ENCODE measurements at regions not wholly inside any gene's neighbourhood (a gene's known extent, or its start where the extent isn't known, plus 50 kb on each side); places are given as distances from the start of the nearest gene placed in this dataset.
"Not testable (repeated sequence)": the region's sequence is repeated elsewhere in the genome, so short reads cannot be mapped to it uniquely, and the experiment has no call there.

DNA sequence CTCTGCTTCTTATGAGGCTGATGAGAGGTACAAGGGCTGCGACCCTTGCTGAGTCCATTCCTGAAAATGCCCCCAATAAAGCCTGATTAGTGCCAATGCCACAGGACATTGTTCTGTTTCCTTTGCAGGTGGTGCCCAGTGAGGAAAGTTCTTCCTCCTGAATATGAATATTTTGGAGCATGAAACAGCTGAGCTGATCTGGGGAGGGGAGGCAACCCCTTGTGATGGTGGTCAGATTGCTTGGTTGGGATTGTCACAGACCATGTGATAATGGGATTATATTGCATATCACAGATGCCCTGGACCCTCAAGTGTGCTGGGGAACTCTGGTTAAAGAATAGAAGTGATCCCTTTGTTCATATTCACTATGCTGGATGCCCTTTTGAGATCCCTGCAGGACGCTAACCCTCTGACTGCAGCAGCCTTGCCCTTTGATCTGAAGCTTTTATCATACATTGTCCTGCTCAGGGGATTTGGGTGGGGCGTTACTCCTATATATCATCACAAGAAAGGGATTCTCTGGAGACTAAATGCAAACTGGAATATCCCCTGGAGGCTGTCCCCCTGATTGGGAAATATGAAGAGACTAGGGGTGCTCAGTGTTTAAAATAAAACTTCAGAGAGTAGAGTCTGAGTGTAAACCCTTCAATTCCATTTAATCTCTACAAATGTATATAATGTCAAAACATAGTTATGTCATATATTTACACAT lies 76.9 kb upstream of the TOP3B start:
- no peak for DNase-seq (ENCODE audit: low spot score)

DNA sequence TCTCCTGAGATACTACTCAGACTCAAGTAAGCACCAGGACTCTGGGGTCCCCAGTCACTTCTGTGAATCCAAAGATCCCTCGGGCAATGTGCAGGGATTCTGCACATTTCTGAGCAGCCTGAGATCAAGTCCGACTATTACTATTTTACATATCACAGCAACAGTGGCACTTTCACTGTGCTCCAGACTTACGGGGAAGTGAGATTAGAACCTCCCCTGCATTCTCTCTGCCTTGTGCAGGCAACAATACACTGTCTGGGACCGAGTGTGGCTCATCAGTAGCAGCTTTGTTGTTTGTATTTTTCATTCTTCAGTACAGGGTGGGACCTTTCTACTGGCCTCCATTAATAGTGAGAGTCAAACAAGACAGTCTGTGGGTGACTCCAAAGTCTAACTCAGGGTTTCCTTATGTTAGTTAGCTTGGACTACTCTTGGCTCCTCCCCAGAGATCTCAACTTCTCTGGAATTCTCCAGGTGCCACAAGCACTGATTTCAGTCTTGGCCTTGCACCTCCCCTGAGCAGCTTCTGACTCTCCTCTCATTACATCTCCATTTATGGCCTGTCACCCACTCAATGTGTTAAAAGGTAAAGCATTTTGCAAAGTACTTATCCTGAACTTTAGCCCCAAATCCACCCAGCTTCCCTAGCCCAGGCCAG lies 76.2 kb upstream of the TOP3B start:
- DNase-seq (ENCODE audit: low spot score): no peak

DNA sequence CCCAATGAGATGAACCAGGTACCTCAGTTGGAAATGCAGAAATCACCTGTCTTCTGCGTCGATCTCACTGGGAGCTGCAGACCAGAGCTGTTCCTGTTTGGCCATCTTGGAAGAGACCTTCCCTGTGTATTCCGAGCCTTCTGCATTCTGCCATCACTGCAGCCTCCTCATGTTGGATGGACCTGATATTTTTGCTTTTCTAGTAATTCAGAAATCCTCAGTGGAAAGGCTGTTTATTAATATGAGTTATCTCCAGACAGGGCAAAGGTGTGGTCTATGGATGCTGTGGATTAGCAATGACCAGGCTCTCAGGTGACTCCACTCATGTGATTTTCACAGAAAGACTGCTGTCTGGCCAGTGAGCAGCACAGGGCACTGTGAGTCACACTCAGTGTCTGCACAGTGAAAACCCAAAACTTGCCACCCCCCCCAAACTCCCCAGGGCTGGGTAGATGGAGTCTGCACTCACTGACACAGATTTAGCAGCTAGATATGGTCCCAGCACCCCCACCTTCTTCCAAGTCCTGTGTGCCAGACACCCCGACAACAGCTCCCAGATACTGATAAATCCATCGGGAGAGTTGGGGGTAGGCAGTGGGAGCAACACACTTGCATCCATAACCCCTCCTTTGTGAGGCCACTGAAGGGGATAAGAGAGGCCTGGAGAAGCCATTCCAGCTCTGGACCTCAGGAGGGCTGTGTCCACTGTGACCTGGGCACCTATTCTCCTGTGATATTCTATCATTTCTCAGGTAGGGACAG lies 75.2 kb upstream of the TOP3B start:
- no peak for DNase-seq (ENCODE audit: low spot score)

DNA sequence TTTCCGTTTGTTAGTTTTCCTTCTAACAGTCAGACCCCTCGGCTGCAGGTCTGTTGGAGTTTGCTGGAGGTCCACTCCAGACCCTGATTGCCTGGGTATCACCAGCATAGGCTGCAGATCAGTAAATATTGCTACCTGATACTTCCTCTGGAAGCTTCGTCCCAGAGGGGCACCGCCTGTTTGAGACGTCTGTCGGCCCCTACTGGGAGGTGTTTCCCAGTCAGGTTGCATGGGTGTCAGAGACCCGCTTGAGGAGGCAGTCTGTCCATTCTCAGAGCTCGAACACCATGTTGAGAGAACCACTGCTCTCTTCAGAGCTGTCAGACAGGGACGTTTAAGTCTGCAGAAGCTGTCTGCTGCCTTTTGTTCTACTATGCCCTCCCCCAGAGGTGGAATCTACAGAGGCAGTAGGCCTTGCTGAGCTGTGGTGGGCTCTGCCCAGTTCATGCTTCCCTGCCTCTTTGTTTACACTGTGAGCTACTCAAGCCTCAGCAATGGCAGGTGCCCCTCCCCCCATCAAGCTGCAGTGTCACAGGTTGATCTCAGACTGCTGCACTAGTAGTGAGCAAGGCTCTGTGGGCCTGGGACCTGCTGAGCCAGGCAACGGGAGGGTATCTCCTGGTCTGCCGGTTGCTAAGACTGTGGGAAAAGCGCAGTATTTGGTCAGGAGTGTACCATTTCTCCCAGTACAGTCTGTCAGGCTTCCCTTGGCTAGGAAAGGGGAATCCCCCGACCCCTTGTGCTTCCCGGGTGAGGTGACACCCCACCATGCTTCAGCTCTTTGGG lies 74.4 kb upstream of the TOP3B start:
- DNase-seq (ENCODE audit: low spot score): not testable (repeated sequence)

DNA sequence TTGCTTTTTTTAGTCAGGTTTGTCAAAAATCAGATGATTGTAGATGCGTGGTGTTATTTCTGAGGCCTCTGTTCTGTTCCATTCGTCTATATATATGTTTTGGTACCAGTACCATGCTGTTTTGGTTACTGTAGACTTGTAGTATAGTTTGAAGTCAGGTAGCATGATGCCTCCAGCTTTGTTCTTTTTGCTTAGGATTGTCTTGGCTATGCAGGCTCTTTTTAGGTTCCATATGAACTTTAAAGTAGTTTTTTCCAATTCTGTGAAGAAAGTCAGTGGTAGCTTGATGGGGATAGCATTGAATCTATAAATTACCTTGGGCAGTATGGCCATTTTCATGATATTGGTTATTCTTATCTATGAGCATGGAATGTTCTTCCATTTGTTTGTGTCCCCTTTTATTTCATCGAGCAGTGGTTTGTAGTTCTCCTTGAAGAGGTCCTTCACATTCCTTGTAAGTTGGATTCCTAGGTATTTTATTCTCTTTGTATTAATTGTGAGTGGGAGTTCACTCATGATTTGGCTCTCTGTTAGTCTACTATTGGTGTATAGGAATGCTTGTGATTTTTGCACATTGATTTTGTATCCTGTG lies 70.1 kb upstream of the TOP3B start:
- DNase-seq (ENCODE audit: low spot score): not testable (repeated sequence)

DNA sequence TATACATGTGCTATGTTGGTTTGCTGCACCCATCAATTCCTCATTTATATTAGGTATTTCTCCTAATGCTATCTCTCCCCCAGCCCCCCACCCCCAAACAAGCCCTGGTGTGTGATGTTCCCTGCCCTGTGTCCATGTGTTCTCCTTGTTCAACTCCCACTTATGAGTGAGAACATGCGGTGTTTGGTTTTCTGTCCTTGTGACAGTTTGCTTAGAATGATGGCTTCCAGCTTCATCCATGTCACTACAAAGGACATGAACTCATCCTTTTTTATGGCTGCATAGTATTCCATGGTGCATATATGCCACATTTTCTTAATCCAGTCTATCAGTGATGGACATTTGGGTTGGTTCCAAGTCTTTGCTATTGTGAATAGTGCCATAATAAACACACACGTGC lies 68.4 kb upstream of the TOP3B start:
- not testable (repeated sequence) for DNase-seq (ENCODE audit: low spot score)

DNA sequence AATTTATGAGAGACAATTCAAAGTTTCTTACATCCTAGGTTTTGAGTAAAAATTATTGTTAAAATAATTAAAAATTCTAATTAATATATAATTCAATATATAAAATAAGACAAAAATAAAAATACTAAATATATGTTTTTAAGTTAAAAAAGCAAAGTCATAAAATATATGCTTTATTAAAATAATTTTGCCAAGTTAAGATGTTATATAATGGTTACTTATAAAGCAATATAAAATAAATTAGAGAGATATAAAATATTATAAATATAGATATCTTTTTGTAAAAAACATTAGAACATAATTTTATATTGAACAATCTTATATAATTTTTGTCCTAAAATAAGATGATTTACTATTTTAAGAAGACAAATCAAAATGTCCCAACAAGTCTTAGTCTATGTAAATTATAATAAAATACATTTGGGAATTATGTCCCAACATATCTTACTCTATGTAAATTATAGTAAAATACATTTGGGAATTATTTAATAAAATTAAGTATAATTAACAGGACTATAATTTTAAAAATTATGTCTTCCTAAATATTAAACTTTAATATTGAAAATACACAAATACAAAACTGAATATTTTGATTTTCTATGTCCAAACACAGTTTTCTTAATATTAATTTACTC lies 67.7 kb upstream of the TOP3B start:
- no peak for DNase-seq (ENCODE audit: low spot score)

DNA sequence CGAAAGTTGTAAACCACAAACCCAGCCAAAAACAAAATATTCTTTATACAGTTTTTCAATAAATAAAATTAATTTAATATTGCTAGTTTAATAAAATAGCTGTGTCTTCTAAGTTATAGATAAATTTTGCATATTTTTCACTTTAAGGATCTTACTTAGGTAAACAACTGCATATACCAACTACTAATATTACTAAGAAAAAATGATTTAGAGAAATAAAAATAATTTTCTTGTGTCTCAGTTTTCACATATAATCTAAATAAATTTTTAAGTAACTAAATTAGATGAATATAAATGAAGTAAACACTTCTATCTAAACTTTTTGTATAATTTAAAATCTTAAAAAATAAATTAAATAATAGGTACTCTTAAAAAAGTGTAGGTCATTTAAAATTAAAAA lies 67.1 kb upstream of the TOP3B start:
- no peak for DNase-seq (ENCODE audit: low spot score)

DNA sequence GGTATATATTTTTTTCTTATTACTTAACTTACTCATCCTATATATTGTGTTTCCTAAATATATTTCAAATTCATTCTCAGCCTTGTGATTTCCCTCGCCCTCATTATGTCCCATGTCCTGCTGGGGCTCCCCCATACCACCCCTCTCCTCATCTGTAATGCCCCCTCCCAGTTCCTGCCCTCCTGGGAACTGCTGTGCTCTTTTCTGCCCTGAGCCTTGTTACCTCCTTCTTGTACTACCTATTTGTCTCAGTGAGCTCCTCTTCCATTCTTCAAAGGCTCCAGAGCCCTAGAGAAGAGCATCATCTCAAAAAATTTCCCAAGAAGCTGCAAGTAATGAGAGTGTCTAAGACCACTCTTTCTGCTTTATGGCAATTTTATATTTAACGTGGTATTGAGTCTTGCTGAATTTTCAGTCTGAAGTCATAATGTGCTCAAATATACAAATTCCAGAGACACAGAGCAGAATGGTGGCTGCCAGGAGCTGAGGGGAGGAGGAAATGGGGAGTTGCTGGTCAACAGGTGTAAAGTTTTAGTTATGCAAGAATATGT lies 66.5 kb upstream of the TOP3B start:
- DNase-seq (ENCODE audit: low spot score): no peak

DNA sequence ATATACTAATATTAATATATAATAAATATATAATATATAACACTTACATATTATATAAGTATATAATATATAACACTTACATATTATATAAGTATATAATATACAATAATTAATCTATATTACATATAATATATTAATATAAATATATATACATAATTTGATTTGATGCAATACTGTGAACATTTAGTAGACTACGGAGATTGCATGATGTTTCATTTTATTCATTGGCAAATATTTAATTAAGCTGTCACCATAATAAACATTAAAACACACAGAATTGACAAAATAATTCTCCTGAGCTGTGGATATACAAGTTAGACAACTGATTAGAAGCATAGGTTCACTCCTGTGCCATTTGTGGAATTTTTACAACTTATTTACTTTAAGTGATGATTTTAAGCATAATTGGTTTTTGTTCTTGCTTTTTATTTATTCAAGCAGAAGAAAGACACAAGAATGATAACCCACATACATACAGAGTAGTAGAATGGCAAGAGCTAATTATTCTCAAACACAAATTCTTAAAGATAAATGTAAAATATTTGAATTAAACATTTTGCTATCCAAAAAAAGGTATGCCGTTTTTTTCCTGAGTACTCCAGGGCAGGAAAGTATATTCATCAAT lies 65.8 kb upstream of the TOP3B start:
- no peak for DNase-seq (ENCODE audit: low spot score)

DNA sequence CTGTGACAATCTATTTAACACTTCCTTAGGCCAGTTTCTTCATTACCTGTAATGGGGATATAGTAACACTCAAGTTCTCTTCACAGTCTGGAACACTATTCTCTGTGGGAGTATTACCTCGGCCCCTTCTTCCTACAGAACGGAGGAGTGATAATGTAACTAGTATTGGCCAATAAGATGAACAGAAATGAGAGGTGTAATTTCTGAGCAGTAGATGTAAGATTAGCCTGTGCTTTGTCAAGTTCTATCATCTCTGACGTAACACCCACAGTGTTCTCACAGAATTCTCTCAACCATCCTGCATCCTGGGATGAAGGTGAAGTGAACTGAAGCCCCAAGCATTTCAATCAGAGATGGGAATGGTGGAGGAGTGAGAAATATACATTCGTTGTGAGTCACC lies 65.2 kb upstream of the TOP3B start:
- no peak for DNase-seq (ENCODE audit: low spot score)

DNA sequence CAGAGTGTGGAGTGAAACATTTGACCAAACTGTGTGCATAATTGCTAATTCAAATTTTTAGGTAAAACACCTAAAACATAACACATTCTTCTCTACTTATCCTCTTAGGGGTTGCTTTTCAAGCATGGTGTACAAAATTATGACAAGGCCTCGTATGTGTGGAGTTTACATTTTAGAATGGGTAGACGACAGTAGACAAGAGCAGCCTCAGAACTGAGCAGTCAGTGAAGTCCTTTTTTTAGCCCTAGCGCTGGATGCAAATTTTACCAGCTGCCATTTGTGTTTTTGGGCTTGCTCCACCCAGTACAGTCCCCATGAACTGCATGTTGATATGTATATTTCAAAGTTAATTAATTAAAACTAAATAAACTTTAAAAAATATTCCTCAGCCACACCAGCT lies 64.7 kb upstream of the TOP3B start:
- DNase-seq (ENCODE audit: low spot score): no peak

DNA sequence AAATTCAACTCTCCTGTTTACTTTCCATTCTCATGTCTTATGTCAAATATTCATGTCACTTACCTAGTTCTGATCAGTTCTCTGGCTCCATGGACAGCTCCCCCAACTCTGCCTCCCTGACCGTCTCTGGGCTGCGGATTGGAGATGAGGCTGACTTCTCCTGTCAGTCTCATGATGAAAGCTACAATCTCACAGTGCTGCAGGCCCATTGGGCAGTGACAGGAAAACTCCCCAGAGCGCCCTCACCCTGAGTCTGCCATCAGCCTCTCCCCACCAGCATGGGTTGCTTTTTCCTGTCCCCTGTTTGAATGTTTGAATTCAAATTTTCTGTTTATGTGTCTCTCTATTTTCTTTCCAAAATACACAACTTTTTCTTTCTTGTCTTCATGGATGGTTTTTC lies 63.8 kb upstream of the TOP3B start:
- no peak for DNase-seq (ENCODE audit: low spot score)

DNA sequence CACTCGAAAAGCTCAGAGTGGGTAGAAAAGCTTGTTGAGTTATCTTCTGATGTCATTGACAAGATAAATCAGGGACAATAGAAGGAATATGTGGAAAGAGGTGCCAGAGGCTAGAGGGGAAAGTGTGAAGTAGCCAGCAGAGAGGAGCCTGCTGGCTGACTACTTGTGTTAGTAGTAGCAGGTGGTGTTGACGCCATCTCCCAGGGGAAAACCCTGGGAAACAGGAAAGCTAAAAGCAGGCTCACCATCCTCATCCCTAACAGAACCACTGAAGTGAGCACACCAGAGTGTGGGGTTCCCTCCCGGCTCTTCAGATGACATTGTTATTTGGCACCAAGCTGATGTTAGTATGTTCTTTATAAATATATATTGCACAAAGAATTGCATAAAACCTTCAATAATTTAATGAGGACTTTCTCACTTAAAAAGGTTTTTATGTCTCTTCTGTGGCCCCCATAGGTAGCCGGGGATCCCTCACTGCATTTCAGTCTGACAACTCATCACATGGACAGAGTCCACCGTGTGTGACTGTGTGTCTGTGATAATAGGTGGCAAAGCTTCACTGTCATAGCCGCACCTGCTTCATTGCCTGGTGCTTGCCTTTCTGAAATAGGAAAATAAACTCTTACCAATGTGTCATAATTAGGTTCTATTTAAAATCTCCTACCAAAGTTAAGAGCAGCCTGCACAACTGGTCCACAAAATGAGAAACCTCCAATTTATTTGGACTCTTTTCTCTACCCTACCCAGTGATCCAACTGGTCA lies 63.2 kb upstream of the TOP3B start:
- DNase-seq (ENCODE audit: low spot score): no peak

DNA sequence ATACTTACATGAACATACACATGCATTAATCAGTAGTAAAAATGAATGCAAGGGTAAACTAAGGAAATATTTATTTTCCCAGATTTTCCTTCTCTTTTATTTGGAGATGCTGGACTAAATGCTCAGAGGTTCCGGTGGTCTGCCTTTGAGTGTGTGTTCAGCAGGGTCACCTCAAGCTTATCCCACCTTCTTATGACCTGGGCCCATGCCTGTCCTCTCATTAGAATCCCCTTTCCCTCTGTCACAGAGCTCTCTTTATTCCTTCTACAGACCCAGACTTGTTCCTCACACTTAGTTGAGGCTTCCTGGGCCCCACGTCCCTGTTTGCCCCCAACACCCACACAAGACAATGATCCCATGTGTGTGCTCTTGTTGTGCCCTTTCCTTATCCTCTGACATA lies 61.6 kb upstream of the TOP3B start:
- DNase-seq (ENCODE audit: low spot score): no peak

DNA sequence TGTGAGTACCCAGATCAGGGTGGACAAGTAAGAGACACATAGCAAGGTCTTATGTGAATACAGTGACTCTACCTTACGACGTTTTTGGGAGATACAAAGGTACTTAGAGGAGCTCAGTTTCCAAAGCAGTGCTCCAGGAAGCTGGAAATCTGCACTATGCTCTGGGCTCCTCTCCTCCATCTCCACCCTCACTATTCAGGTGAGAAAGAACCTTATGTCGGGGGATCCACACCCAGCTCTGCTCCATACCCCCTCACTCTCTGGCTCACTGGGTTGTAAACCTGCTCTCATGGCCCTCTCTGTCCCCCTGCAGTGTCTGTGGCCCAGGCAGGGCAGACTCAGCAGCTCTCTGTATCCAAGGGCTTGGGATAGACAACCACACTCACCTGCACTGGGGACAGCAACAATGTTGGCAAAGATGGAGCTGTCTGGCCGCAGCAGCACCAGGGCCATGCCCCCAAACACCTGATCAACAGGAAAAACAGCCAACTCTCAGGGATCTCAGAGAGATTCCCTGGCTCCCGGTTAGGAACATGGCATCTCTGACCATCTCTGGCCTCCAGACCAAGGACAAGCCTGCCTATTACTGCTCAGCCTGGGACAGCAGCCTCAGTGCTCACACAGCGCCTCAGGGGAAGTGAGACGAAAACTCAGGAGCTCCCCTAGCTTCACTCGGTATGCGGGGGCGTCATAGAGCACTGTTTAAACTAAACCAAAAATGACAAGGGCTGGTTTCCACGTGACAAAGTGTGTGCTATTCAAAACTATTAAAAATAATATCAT lies 60.9 kb upstream of the TOP3B start:
- no peak for DNase-seq (ENCODE audit: low spot score)

DNA sequence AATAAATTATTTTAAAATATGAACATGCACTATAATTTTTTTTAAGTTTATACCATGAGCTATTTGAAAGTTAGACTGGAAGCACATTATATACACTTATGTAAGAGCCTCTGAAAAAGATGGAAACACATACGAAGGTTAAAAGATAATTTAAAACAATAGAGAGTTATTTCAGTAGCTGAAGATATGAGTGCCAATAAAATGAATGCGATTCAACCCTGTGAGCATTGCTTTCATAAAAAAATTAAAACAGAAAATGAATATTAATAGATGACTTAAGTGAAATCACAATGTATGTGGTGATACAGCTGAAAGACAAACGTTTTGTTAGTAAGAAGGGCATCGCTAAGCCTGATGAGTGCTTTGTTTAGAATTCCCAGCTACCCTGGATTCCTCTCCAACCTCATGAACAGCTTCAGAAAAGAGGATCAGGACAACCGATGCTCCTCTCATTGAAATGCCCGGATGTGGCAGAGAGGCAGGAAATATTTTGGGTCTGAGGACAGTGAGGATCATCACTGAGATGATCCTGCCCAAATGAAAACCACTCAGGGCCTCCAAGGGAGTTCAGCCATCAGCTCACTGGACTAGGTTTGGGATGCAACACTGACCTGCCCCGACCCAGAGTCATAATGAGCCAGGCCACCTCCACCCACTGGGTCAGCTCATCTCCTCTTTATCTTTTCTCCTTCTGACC lies 60.2 kb upstream of the TOP3B start:
- no peak for DNase-seq (ENCODE audit: low spot score)

DNA sequence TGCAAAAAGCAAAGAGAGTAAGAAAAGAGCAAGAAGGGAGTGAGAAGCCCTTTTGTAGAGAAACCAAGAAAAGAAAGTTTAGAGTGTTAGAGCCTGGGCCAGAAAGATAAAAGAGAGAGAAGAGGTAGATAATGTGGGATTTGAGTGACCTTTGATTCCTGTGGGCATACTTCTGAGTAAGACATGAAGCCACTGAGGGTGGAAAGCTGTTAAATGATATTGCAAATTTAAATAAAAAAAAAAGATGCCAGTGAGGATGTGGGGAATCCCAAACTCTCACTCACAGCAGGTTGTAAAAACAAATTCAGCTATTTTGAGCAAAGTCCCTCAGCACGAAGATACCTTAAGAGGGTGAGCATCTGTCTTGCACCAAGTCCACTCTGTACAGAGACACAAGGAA lies 59.4 kb upstream of the TOP3B start:
- no peak for DNase-seq (ENCODE audit: low spot score)

All from SK-N-DZ (cell line).